WTC11 (cell line): ENCODE measurements at regions not wholly inside any gene's neighbourhood (a gene's known extent, or its start where the extent isn't known, plus 50 kb on each side); places are given as distances from the start of the nearest gene placed in this dataset.

Experiments used
- ATAC-seq: fragments of 200-7000 bp; cut with Tn5 transposase; 2 replicates; pipeline ENCODE4 v1.10.0; 2021; ENCODE audit warnings: mild to moderate bottlenecking, moderate library complexity
- CTCF ChIA-PET: fragments of 300-600 bp; sonication (Branson Sonifier 250); formaldehyde crosslinking; loops from one replicate; lab custom pipeline; 2021; ENCODE audit warnings: antibody characterized with exemption; lab: Charles Lee
- POLR2A ChIA-PET: fragments of 350-600 bp; sonication (Branson Sonifier 250); formaldehyde crosslinking; loops from one replicate; lab custom pipeline; 2021; ENCODE audit warnings: antibody characterized with exemption; lab: Charles Lee
- DNase-seq: peaks from one replicate; pipeline ENCODE4 v3.0.0; 2021; ENCODE audit warnings: low spot score
- H3K27ac Mint-ChIP-seq: 2 replicates; pipeline ENCODE4 v1.8.0; 2021; ENCODE audit warnings: mixed read lengths
- H3K27me3 Mint-ChIP-seq: 2 replicates; pipeline ENCODE4 v1.8.0; 2021; ENCODE audit warnings: low read depth, mild to moderate bottlenecking, moderate library complexity, mixed read lengths
- H3K36me3 Mint-ChIP-seq: 2 replicates; pipeline ENCODE4 v1.8.0; 2021; ENCODE audit warnings: mixed read lengths
- H3K4me1 Mint-ChIP-seq: 2 replicates; pipeline ENCODE4 v1.8.0; 2022; ENCODE audit warnings: mixed read lengths
- H3K4me3 Mint-ChIP-seq: 2 replicates; pipeline ENCODE4 v1.8.0; 2021; ENCODE audit warnings: mild to moderate bottlenecking, moderate library complexity, mixed read lengths
- H3K9me3 Mint-ChIP-seq: 2 replicates; pipeline ENCODE4 v1.8.0; 2021; ENCODE audit warnings: mixed read lengths
- AFF4 ChIP-seq: sonication (generic); formaldehyde crosslinking; IDR thresholded peaks from 2 replicates; pipeline ENCODE4 v1.8.1; 2023; ENCODE audit warnings: mild to moderate bottlenecking, missing genetic modification reagents, borderline replicate concordance
- AR ChIP-seq: fragments of 250-450 bp; sonication (Bioruptor Pico); IDR thresholded peaks from 2 replicates; pipeline ENCODE4 v1.9.0; 2021; ENCODE audit warnings: mild to moderate bottlenecking
- ETV6 ChIP-seq: sonication (generic); formaldehyde crosslinking; IDR thresholded peaks from 2 replicates; pipeline ENCODE4 v1.8.1; 2022; ENCODE audit warnings: mild to moderate bottlenecking, missing genetic modification reagents
- FOXJ3 ChIP-seq: sonication (generic); formaldehyde crosslinking; IDR thresholded peaks from 2 replicates; pipeline ENCODE4 v1.9.0; 2021; ENCODE audit warnings: missing genetic modification reagents, mild to moderate bottlenecking, borderline replicate concordance
- GRHL2 ChIP-seq: fragments of 250-450 bp; sonication (Bioruptor Pico); IDR thresholded peaks from 2 replicates; pipeline ENCODE4 v1.8.0; 2022; ENCODE audit warnings: mild to moderate bottlenecking, moderate library complexity; ENCODE audit not compliant: insufficient replicate concordance, severe bottlenecking
- JAZF1 ChIP-seq: fragments of 250-450 bp; sonication (Bioruptor Pico); IDR thresholded peaks from 2 replicates; pipeline ENCODE4 v1.9.0; 2021; ENCODE audit warnings: moderate library complexity, mild to moderate bottlenecking, inconsistent platforms
- NFYB ChIP-seq: sonication (generic); formaldehyde crosslinking; conservative IDR thresholded peaks from 2 replicates; pipeline ENCODE4 v1.8.0; 2022; ENCODE audit warnings: low read depth, missing genetic modification reagents
- NR1H2 ChIP-seq: sonication (generic); formaldehyde crosslinking; IDR thresholded peaks from 2 replicates; pipeline ENCODE4 v1.9.0; 2021; ENCODE audit warnings: mild to moderate bottlenecking, moderate library complexity, missing genetic modification reagents
- NR3C1 ChIP-seq: sonication (generic); formaldehyde crosslinking; conservative IDR thresholded peaks from 2 replicates; pipeline ENCODE4 v1.8.1; 2023; ENCODE audit warnings: low read depth, mild to moderate bottlenecking, missing genetic modification reagents
- SP1 ChIP-seq: sonication (generic); formaldehyde crosslinking; conservative IDR thresholded peaks from 2 replicates; pipeline ENCODE4 v1.8.1; 2022; ENCODE audit warnings: missing genetic modification reagents
- TCF7 ChIP-seq: sonication (generic); formaldehyde crosslinking; IDR thresholded peaks from 2 replicates; pipeline ENCODE4 v1.8.0; 2022; ENCODE audit warnings: mild to moderate bottlenecking, low read depth, missing genetic modification reagents, moderate library complexity
- ZBTB21 ChIP-seq: sonication (generic); formaldehyde crosslinking; IDR thresholded peaks from 2 replicates; pipeline ENCODE4 v1.8.1; 2023; ENCODE audit warnings: mild to moderate bottlenecking, missing genetic modification reagents, borderline replicate concordance
- ZNF396 ChIP-seq: fragments of 250-450 bp; sonication (Bioruptor Pico); IDR thresholded peaks from 2 replicates; pipeline ENCODE4 v1.8.0; 2021; ENCODE audit warnings: mild to moderate bottlenecking, moderate library complexity, borderline replicate concordance
- ZNF423 ChIP-seq: fragments of 250-450 bp; sonication (Bioruptor Pico); IDR thresholded peaks from 2 replicates; pipeline ENCODE4 v2.1.2; 2022; ENCODE audit warnings: mild to moderate bottlenecking, moderate library complexity
- ZNF512 ChIP-seq: sonication (generic); formaldehyde crosslinking; IDR thresholded peaks from 2 replicates; pipeline ENCODE4 v1.8.1; 2022; ENCODE audit warnings: missing genetic modification reagents, borderline replicate concordance
- ZNF671 ChIP-seq: fragments of 250-450 bp; sonication (Bioruptor Pico); IDR thresholded peaks from 2 replicates; pipeline ENCODE4 v1.8.0; 2021; ENCODE audit warnings: mild to moderate bottlenecking
- TF ChIP-seq, protein P1 (sequence below): sonication (generic); formaldehyde crosslinking; IDR thresholded peaks from 2 replicates; pipeline ENCODE4 v1.8.1; 2022; ENCODE audit warnings: mild to moderate bottlenecking, missing genetic modification reagents, moderate library complexity, borderline replicate concordance
- TF ChIP-seq, protein P2 (sequence below): sonication (generic); formaldehyde crosslinking; conservative IDR thresholded peaks from 2 replicates; pipeline ENCODE4 v1.8.1; 2022; ENCODE audit warnings: mild to moderate bottlenecking, missing genetic modification reagents
- TF ChIP-seq, protein P3 (sequence below): fragments of 250-450 bp; sonication (Bioruptor Pico); IDR thresholded peaks from 2 replicates; pipeline ENCODE4 v1.8.0; 2021; ENCODE audit warnings: mild to moderate bottlenecking
- TF ChIP-seq, protein P4 (sequence below): sonication (generic); formaldehyde crosslinking; IDR thresholded peaks from 2 replicates; pipeline ENCODE4 v1.8.0; 2022; ENCODE audit warnings: mild to moderate bottlenecking, missing genetic modification reagents

DNA sequence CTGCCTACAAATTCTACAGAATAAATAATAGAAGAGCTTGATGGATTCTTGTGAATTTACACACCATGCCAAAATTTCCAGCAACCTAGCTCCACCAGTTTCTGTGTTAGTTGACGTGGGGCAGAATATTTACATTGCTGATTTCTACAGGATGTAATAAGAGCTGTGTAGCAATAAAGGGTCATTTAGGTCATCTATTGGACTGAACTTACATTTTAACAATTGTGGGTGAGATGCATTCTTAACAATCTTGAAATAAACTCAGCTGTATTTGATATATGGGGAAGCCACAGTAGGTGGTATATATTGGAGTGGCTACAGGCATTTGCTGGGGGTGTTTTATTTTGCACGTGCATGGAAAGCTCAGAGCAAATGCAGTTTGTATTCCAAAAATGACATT is 655.3 kb downstream of the IQCM start (continued):
- no peak for TF ChIP-seq NR3C1 (CRISPR knock-in tag)
- TF ChIP-seq, protein P1, sequence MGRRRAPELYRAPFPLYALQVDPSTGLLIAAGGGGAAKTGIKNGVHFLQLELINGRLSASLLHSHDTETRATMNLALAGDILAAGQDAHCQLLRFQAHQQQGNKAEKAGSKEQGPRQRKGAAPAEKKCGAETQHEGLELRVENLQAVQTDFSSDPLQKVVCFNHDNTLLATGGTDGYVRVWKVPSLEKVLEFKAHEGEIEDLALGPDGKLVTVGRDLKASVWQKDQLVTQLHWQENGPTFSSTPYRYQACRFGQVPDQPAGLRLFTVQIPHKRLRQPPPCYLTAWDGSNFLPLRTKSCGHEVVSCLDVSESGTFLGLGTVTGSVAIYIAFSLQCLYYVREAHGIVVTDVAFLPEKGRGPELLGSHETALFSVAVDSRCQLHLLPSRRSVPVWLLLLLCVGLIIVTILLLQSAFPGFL (CRISPR knock-in tag): no peak
- no peak for TF ChIP-seq AFF4
- TF ChIP-seq ZNF671 (CRISPR knock-in tag): no peak
- TF ChIP-seq ZNF423 (CRISPR knock-in tag): no peak
- no peak for TF ChIP-seq ZBTB21 (CRISPR knock-in tag)
- no peak for TF ChIP-seq FOXJ3 (CRISPR knock-in tag)

DNA sequence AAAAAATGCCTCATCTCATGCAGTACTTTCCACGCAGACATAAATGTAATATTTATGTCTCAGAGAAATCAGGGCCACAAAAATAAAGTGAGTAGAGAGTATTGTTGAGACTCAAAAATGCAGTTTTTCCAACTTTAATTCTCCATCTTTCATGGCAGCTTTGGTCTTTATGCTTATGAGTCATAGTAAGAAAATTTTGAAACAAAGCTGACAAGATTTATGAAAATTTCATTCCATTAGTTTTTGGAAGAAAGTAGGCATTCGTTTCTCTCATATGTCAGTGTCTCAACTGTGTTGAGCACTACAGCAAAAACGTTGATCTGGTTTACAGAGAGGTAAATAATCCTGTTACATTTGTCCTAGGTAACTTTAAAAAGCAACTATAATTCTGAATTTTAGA is 656.8 kb downstream of the IQCM start:
- ATAC-seq (no peak), DNase-seq (no peak)
- ChIA-PET CTCF (no interaction called here), POLR2A (no interaction called here)
- H3K27ac Mint-ChIP-seq: no peak overlapping the region
- H3K4me3 Mint-ChIP-seq: no peak overlapping the region
- H3K36me3 Mint-ChIP-seq: no peaks in the 10 kb centered on the region
- H3K9me3 Mint-ChIP-seq: peaks cover 11% of the 10 kb centered on the region
- no peaks in the 10 kb centered on the region for H3K27me3 Mint-ChIP-seq
- H3K4me1 Mint-ChIP-seq: peaks cover 5% of the 10 kb centered on the region
- no peak for TF ChIP-seq AR
- TF ChIP-seq, protein P2, sequence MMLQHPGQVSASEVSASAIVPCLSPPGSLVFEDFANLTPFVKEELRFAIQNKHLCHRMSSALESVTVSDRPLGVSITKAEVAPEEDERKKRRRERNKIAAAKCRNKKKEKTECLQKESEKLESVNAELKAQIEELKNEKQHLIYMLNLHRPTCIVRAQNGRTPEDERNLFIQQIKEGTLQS: no peak
- no peak for TF ChIP-seq SP1 (CRISPR knock-in tag)
- no peak for TF ChIP-seq ZNF423 (CRISPR knock-in tag)
- no peak for TF ChIP-seq JAZF1 (CRISPR knock-in tag)
- TF ChIP-seq NR1H2: no peak
- no peak for TF ChIP-seq TCF7
- TF ChIP-seq ETV6 (CRISPR knock-in tag): no peak
- no peak for TF ChIP-seq ZNF396
- TF ChIP-seq, protein P3, sequence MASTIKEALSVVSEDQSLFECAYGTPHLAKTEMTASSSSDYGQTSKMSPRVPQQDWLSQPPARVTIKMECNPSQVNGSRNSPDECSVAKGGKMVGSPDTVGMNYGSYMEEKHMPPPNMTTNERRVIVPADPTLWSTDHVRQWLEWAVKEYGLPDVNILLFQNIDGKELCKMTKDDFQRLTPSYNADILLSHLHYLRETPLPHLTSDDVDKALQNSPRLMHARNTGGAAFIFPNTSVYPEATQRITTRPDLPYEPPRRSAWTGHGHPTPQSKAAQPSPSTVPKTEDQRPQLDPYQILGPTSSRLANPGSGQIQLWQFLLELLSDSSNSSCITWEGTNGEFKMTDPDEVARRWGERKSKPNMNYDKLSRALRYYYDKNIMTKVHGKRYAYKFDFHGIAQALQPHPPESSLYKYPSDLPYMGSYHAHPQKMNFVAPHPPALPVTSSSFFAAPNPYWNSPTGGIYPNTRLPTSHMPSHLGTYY (CRISPR knock-in tag): no peak
- TF ChIP-seq GRHL2: no peak
- no peak for TF ChIP-seq ZNF512 (CRISPR knock-in tag)
- no peak for TF ChIP-seq NFYB (CRISPR knock-in tag)
- TF ChIP-seq, protein P4, sequence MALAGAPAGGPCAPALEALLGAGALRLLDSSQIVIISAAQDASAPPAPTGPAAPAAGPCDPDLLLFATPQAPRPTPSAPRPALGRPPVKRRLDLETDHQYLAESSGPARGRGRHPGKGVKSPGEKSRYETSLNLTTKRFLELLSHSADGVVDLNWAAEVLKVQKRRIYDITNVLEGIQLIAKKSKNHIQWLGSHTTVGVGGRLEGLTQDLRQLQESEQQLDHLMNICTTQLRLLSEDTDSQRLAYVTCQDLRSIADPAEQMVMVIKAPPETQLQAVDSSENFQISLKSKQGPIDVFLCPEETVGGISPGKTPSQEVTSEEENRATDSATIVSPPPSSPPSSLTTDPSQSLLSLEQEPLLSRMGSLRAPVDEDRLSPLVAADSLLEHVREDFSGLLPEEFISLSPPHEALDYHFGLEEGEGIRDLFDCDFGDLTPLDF: no peak
